HL-60 (cell line): ENCODE measurements at regions not wholly inside any gene's neighbourhood (a gene's known extent, or its start where the extent isn't known, plus 50 kb on each side); places are given as distances from the start of the nearest gene placed in this dataset.

Experiments used
- DNase-seq, 2 experiments: peaks; one replicate each; pipeline ENCODE4 v3.0.0-alpha.2; 2010 to 2020; ENCODE audit warnings: low read depth in 1 of 2, low spot score in 1 of 2
- H3K27ac ChIP-seq: fragments of 250-450 bp; sonication (Bioruptor Pico); replicated peaks from 2 replicates; pipeline ENCODE4 v1.5.1; 2020; ENCODE audit warnings: mild to moderate bottlenecking, moderate library complexity
- H3K27me3 ChIP-seq: fragments of 250-450 bp; sonication (Bioruptor Pico); 2 replicates; pipeline ENCODE4 v1.5.1; 2021; ENCODE audit warnings: mild to moderate bottlenecking, moderate library complexity; ENCODE audit not compliant: insufficient read depth, poor library complexity, severe bottlenecking
- H3K4me3 ChIP-seq: replicated peaks from 2 replicates; pipeline ENCODE4 v1.5.1; 2011; ENCODE audit warnings: mild to moderate bottlenecking, control low read depth, low read length; ENCODE audit not compliant: insufficient read depth
- GABPA ChIP-seq: IDR thresholded peaks from 2 replicates; pipeline ENCODE4 v1.6.1; 2012; ENCODE audit warnings: low read depth
- POLR2AphosphoS5 ChIP-seq: IDR thresholded peaks from 2 replicates; pipeline ENCODE4 v1.6.1; 2012; ENCODE audit warnings: low read depth
- SPI1 ChIP-seq: IDR thresholded peaks from 2 replicates; pipeline ENCODE4 v1.6.1; 2012; ENCODE audit warnings: low read depth, mild to moderate bottlenecking, borderline replicate concordance
- TF ChIP-seq, protein P1 (sequence below): IDR thresholded peaks from 2 replicates; pipeline ENCODE4 v1.6.1; 2012; ENCODE audit warnings: low read depth; ENCODE audit not compliant: insufficient replicate concordance
- TF ChIP-seq, protein P2 (sequence below): IDR thresholded peaks from one replicate; pipeline ENCODE4 v1.5.1; 2011; ENCODE audit warnings: low read length, control low read depth, inconsistent platforms; ENCODE audit not compliant: insufficient read depth

DNA sequence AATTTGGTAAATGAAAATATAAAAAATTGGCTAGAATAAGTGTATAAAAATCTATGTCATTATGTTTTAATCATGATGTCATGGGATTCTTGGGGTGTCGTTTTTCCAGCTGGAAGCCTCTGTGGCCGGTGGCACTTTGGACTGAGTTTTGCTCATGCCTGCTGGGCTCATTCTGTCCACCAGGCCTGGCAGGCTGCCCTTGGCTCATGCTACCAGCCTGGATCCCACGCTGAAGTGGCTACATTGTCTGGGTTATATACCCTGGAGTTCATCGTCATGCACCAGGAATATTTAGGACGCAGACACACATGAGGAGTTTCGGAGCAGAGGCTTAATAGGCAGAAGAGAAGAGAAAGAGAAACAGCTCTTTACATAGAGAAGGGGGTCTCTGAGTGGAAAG is 1913.7 kb upstream of the WWC1 start:
- no peak for TF ChIP-seq GABPA
- no peak for TF ChIP-seq SPI1
- TF ChIP-seq, protein P1, sequence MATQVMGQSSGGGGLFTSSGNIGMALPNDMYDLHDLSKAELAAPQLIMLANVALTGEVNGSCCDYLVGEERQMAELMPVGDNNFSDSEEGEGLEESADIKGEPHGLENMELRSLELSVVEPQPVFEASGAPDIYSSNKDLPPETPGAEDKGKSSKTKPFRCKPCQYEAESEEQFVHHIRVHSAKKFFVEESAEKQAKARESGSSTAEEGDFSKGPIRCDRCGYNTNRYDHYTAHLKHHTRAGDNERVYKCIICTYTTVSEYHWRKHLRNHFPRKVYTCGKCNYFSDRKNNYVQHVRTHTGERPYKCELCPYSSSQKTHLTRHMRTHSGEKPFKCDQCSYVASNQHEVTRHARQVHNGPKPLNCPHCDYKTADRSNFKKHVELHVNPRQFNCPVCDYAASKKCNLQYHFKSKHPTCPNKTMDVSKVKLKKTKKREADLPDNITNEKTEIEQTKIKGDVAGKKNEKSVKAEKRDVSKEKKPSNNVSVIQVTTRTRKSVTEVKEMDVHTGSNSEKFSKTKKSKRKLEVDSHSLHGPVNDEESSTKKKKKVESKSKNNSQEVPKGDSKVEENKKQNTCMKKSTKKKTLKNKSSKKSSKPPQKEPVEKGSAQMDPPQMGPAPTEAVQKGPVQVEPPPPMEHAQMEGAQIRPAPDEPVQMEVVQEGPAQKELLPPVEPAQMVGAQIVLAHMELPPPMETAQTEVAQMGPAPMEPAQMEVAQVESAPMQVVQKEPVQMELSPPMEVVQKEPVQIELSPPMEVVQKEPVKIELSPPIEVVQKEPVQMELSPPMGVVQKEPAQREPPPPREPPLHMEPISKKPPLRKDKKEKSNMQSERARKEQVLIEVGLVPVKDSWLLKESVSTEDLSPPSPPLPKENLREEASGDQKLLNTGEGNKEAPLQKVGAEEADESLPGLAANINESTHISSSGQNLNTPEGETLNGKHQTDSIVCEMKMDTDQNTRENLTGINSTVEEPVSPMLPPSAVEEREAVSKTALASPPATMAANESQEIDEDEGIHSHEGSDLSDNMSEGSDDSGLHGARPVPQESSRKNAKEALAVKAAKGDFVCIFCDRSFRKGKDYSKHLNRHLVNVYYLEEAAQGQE, result no peak
- TF ChIP-seq, protein P2, sequence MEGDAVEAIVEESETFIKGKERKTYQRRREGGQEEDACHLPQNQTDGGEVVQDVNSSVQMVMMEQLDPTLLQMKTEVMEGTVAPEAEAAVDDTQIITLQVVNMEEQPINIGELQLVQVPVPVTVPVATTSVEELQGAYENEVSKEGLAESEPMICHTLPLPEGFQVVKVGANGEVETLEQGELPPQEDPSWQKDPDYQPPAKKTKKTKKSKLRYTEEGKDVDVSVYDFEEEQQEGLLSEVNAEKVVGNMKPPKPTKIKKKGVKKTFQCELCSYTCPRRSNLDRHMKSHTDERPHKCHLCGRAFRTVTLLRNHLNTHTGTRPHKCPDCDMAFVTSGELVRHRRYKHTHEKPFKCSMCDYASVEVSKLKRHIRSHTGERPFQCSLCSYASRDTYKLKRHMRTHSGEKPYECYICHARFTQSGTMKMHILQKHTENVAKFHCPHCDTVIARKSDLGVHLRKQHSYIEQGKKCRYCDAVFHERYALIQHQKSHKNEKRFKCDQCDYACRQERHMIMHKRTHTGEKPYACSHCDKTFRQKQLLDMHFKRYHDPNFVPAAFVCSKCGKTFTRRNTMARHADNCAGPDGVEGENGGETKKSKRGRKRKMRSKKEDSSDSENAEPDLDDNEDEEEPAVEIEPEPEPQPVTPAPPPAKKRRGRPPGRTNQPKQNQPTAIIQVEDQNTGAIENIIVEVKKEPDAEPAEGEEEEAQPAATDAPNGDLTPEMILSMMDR, result no peak
- TF ChIP-seq POLR2AphosphoS5, result no peak
- no peak overlapping the region for H3K4me3 ChIP-seq
- no peak for DNase-seq
- H3K27ac ChIP-seq, result no peak overlapping the region
- no peaks in the 10 kb centered on the region for H3K27me3 ChIP-seq

DNA sequence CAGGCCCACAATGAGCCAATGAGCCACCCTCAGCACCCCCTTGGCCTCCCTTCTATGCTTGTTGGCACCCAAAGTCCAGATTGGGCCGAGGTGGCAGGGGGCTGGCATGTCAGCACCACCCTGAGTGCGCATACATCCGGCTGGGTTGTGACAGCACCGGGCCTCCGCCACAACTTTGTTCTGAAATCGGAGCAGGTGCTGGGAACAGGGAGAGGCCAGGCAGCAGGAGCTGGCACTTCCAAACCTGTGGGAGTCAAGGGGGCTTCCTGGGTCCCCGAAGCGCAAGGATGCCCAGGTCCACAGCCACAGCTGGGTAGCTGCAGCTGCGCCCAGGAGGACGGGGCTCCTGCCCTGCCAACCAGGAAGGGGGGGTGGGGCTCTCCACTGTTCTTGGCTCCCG is 1911.9 kb upstream of the WWC1 start:
- DNase-seq, result no peak
- TF ChIP-seq, protein P1, result no peak
- TF ChIP-seq POLR2AphosphoS5 (no peak), SPI1 (no peak), GABPA (no peak)
- TF ChIP-seq, protein P2, result no peak
- no peak overlapping the region for H3K4me3 ChIP-seq
- H3K27ac ChIP-seq, result no peak overlapping the region
- no peaks in the 10 kb centered on the region for H3K27me3 ChIP-seq

DNA sequence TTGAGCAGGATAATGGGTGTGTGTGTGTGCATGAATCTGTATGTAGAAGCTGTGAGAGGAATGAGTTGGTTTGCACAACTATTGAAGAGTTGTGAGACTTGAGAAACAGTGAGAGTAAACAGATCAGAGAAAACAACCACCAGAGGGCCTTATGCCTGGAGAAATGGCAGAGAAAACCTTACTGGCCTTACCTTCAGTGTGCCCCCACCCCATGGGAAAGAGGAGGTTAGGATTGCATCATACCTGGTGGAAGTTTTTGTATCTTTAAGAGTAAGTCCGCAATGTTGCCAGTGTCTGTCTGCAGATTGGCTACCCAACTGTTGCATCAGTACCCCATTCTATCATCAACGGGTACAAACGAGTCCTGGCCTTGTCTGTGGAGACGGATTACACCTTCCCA is 1909.4 kb upstream of the WWC1 start:
- TF ChIP-seq SPI1 (no peak), GABPA (no peak), POLR2AphosphoS5 (no peak)
- TF ChIP-seq, protein P1, result no peak
- TF ChIP-seq, protein P2, result no peak
- DNase-seq, result no peak

More for the DNA sequence above, 1909.4 kb upstream of the WWC1 start:
- no peaks in the 10 kb centered on the region for H3K27me3 ChIP-seq
- no peak overlapping the region for H3K27ac ChIP-seq
- no peak overlapping the region for H3K4me3 ChIP-seq
